A549 (cell line): ENCODE measurements at regions not wholly inside any gene's neighbourhood (a gene's known extent, or its start where the extent isn't known, plus 50 kb on each side); places are given as distances from the start of the nearest gene placed in this dataset.

Experiments used
- ATAC-seq, 2 experiments: fragments of 200-7000 bp in 1 of 2; fragments of >200 bp in 1 of 2; cut with Nextera tagmentation in 1 of 2; cut with Tn5 transposase in 1 of 2; 3 replicates each; pipeline versions ENCODE4 v1.8.0 to v1.9.1; 2018 to 2020; ENCODE audit warnings: mild to moderate bottlenecking in 1 of 2, moderate library complexity in 1 of 2
- CTCF ChIA-PET: fragments of 300-600 bp; sonication (Branson Sonifier 250); formaldehyde crosslinking; extraction: SDS; loops from one replicate; lab custom pipeline; 2021; ENCODE audit warnings: antibody characterized with exemption, inconsistent platforms; lab: Yijun Ruan, JAX
- POLR2A ChIA-PET: fragments of 350-600 bp; formaldehyde crosslinking; extraction: SDS; loops from one replicate; lab custom pipeline; 2021; ENCODE audit warnings: antibody characterized with exemption, inconsistent platforms; lab: Yijun Ruan, JAX
- DNase-seq, 2 experiments: peaks; one replicate each; pipeline versions ENCODE4 v3.0.0 to v3.0.0-alpha.2; 2011 to 2016; ENCODE audit warnings: low read depth in 1 of 2, low spot score in 1 of 2
- FAIRE-seq: peaks from 2 replicates; lab custom pipeline; 2011; peaks lifted over from hg19 to GRCh38; lab: Jason Lieb, UNC
- H3K27ac ChIP-seq, 2 experiments: fragments of >200 bp; sonication (Bioruptor Twin); formaldehyde crosslinking; 3 replicates each; pipeline ENCODE4 v1.5.1; 2016 to 2017
- H3K4me1 ChIP-seq: fragments of >200 bp; sonication (Bioruptor Twin); formaldehyde crosslinking; 3 replicates; pipeline ENCODE4 v1.6.1; 2016
- H3K4me2 ChIP-seq: fragments of >200 bp; sonication (Bioruptor Twin); formaldehyde crosslinking; 3 replicates; pipeline ENCODE4 v1.6.1; 2016
- H3K4me3 ChIP-seq: fragments of >200 bp; sonication (Bioruptor Twin); formaldehyde crosslinking; 3 replicates; pipeline ENCODE4 v1.5.1; 2016
- H3K9me3 ChIP-seq: fragments of >200 bp; sonication (Bioruptor Twin); formaldehyde crosslinking; 3 replicates; pipeline ENCODE4 v1.6.1; 2016
- CEBPB ChIP-seq, 2 experiments: fragments of >200 bp in 1 of 2; sonication (Bioruptor Twin) in 1 of 2; formaldehyde crosslinking in 1 of 2; IDR thresholded peaks; 2 replicates each; pipeline ENCODE4 v1.6.1; 2012 to 2016
- ESRRA ChIP-seq: fragments of 150-350 bp; IDR thresholded peaks from 2 replicates; pipeline ENCODE4 v1.6.1; 2014; ENCODE audit warnings: mild to moderate bottlenecking, low read length, borderline replicate concordance
- GATA3 ChIP-seq: IDR thresholded peaks from 2 replicates; pipeline ENCODE4 v1.6.1; 2012; ENCODE audit warnings: borderline replicate concordance
- HDAC2 ChIP-seq: fragments of 200-600 bp; sonication (generic); IDR thresholded peaks from 2 replicates; pipeline ENCODE4 v1.6.1; 2016
- HOXA7 ChIP-seq: fragments of 250-450 bp; sonication (Bioruptor Pico); IDR thresholded peaks from 2 replicates; pipeline ENCODE4 v1.5.0; 2020; ENCODE audit warnings: mild to moderate bottlenecking, moderate library complexity
- HOXB5 ChIP-seq: fragments of 250-450 bp; sonication (Bioruptor Pico); IDR thresholded peaks from 2 replicates; pipeline ENCODE4 v1.5.0; 2020; ENCODE audit warnings: mild to moderate bottlenecking, moderate library complexity
- JUNB ChIP-seq: fragments of >200 bp; sonication (Bioruptor Twin); formaldehyde crosslinking; IDR thresholded peaks from 2 replicates; pipeline ENCODE4 v1.6.1; 2016
- MAZ ChIP-seq: fragments of 150-350 bp; IDR thresholded peaks from 2 replicates; pipeline ENCODE4 v1.6.1; 2014; ENCODE audit warnings: antibody characterized with exemption, low read depth, low read length, borderline replicate concordance
- NFE2L2 ChIP-seq: fragments of 150-350 bp; conservative IDR thresholded peaks from 2 replicates; pipeline ENCODE4 v1.6.1; 2014; ENCODE audit warnings: low read length
- NPAS2 ChIP-seq: fragments of 250-450 bp; sonication (Bioruptor Pico); IDR thresholded peaks from 2 replicates; pipeline ENCODE4 v1.8.0; 2022; ENCODE audit warnings: mild to moderate bottlenecking, moderate library complexity, borderline replicate concordance
- NR3C1 ChIP-seq: fragments of >200 bp; sonication (Bioruptor Twin); formaldehyde crosslinking; IDR thresholded peaks from 3 replicates; pipeline ENCODE4 v1.6.1; 2017
- PHF8 ChIP-seq: fragments of 200-600 bp; sonication (generic); IDR thresholded peaks from 2 replicates; pipeline ENCODE4 v1.6.1; 2016; ENCODE audit warnings: low read depth, mild to moderate bottlenecking, antibody characterized with exemption, moderate library complexity, borderline replicate concordance
- POLR2A ChIP-seq: IDR thresholded peaks from 2 replicates; pipeline ENCODE4 v1.6.1; 2012; ENCODE audit warnings: mild to moderate bottlenecking, low read length
- RAD21 ChIP-seq, 2 experiments: fragments of >200 bp in 1 of 2; sonication (Bioruptor Twin) in 1 of 2; formaldehyde crosslinking in 1 of 2; IDR thresholded peaks in 1 of 2; conservative IDR thresholded peaks in 1 of 2; 2 replicates in 1 of 2; 3 replicates in 1 of 2; pipeline ENCODE4 v1.6.1; 2012 to 2018; ENCODE audit warnings: inconsistent platforms in 1 of 2
- RARB ChIP-seq: fragments of 250-450 bp; sonication (Bioruptor Pico); IDR thresholded peaks from 2 replicates; pipeline ENCODE4 v1.8.0; 2021; ENCODE audit warnings: mild to moderate bottlenecking, moderate library complexity
- SREBF2 ChIP-seq: fragments of 450-650 bp; IDR thresholded peaks from 2 replicates; pipeline ENCODE4 v1.6.1; 2014; ENCODE audit warnings: mild to moderate bottlenecking, moderate library complexity
- TP53 ChIP-seq: fragments of 250-450 bp; sonication (Bioruptor Pico); IDR thresholded peaks from 2 replicates; pipeline ENCODE4 v1.5.0; 2021; ENCODE audit warnings: mild to moderate bottlenecking, moderate library complexity
- ZC3H11A ChIP-seq: fragments of 450-650 bp; IDR thresholded peaks from 2 replicates; pipeline ENCODE4 v1.6.1; 2014; ENCODE audit warnings: antibody characterized with exemption, mild to moderate bottlenecking
- ZFP36 ChIP-seq: fragments of 450-650 bp; IDR thresholded peaks from 2 replicates; pipeline ENCODE4 v1.6.1; 2014; ENCODE audit warnings: borderline replicate concordance; ENCODE audit not compliant: partially characterized antibody
- ZSCAN20 ChIP-seq: fragments of 250-450 bp; sonication (Bioruptor Pico); IDR thresholded peaks from 2 replicates; pipeline ENCODE4 v1.8.0; 2022; ENCODE audit warnings: mild to moderate bottlenecking, moderate library complexity
- WGBS: methylation state at CpG from one replicate; pipeline ENCODE4 v1.1.6; 2017; ENCODE audit errors: missing lambda C conversion rate; 5-methylcytosine and 5-hydroxymethylcytosine counted together
- TF ChIP-seq, protein P1 (sequence below): IDR thresholded peaks from 2 replicates; pipeline ENCODE4 v1.6.1; 2012
- TF ChIP-seq, protein P2 (sequence below): fragments of >200 bp; sonication (Bioruptor Twin); formaldehyde crosslinking; IDR thresholded peaks from 2 replicates; pipeline ENCODE4 v1.6.1; 2016
- TF ChIP-seq, protein P3 (sequence below): fragments of 250-450 bp; sonication (Bioruptor Pico); IDR thresholded peaks from 2 replicates; pipeline ENCODE4 v1.5.0; 2021; ENCODE audit warnings: mild to moderate bottlenecking, moderate library complexity, borderline replicate concordance
- TF ChIP-seq, protein P4 (sequence below): IDR thresholded peaks from 2 replicates; pipeline ENCODE4 v1.6.1; 2012
- TF ChIP-seq, protein P5 (sequence below): IDR thresholded peaks from 2 replicates; pipeline ENCODE4 v1.6.1; 2012; ENCODE audit warnings: low read depth, borderline replicate concordance
- TF ChIP-seq, protein P6 (sequence below): fragments of 250-450 bp; sonication (Bioruptor Pico); IDR thresholded peaks from 2 replicates; pipeline ENCODE4 v1.5.0; 2020; ENCODE audit warnings: low read depth, mild to moderate bottlenecking, moderate library complexity

DNA sequence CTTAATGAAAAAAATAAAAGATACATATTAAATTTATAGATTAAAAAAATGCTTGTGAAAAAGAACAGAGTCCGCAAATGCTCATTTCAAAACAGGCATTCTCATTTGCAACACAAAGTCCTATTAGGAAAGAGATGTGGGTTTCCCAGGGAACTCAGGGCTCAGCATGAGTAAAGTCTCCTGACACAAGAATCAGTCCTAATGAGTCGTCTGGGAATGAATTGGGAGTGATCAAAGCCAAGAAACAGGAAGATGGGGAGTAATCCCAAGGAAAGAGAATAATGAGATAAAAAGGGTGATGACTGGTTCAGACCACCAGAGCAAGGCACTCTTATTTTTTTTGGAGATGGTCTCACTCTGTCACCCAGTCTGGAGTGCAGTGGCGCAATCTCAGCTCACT lies 443.7 kb downstream of the NR2F2 start:
- no peak for FAIRE-seq
- WGBS: 4% methylated on average over 3 of the region's 3 CpGs
- POLR2A ChIA-PET: no interaction called here

DNA sequence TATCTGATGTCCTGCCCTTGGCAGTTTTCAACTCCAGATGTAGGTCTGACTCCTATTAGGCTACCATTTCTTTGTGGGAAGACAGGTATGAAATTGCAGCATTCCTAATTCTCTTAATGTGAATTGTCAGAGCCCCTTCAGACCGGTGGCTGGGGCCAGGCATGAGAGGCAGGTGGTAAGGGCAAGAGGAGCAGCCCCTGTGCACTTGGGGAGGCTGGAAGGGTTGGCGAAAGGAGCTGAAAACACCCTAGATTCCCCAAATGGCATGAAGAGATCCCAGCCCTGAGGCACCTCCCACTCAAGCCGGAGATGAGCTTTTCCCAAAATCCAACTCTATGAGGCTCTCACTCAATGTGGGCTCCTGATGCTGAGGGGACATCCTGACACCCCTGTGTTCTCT lies 453.2 kb downstream of the NR2F2 start:
- CTCF ChIA-PET: no interaction called here
- Histone ChIP-seq H3K27ac (no peak overlapping the region), H3K9me3 (no peaks in the 10 kb centered on the region)
- no peak for ATAC-seq
- FAIRE-seq: no peak
- TF ChIP-seq HOXA7 (CRISPR knock-in tag) (no peak), NFE2L2 (no peak), HDAC2 (no peak), POLR2A (no peak), RARB (CRISPR knock-in tag) (no peak), SREBF2 (no peak), ZFP36 (no peak), PHF8 (no peak), TP53 (CRISPR knock-in tag) (no peak), GATA3 (no peak), CEBPB (IDR thresholded peaks at IDR 0.05) (no peak), ZSCAN20 (CRISPR knock-in tag) (no peak), ESRRA (no peak)
- TF ChIP-seq, protein P1, sequence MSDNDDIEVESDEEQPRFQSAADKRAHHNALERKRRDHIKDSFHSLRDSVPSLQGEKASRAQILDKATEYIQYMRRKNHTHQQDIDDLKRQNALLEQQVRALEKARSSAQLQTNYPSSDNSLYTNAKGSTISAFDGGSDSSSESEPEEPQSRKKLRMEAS: no peak
- TF ChIP-seq, protein P2, sequence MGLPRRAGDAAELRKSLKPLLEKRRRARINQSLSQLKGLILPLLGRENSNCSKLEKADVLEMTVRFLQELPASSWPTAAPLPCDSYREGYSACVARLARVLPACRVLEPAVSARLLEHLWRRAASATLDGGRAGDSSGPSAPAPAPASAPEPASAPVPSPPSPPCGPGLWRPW: no peak
- TF ChIP-seq, protein P3, sequence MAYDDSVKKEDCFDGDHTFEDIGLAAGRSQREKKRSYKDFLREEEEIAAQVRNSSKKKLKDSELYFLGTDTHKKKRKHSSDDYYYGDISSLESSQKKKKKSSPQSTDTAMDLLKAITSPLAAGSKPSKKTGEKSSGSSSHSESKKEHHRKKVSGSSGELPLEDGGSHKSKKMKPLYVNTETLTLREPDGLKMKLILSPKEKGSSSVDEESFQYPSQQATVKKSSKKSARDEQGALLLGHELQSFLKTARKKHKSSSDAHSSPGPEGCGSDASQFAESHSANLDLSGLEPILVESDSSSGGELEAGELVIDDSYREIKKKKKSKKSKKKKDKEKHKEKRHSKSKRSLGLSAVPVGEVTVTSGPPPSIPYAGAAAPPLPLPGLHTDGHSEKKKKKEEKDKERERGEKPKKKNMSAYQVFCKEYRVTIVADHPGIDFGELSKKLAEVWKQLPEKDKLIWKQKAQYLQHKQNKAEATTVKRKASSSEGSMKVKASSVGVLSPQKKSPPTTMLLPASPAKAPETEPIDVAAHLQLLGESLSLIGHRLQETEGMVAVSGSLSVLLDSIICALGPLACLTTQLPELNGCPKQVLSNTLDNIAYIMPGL: no peak
- TF ChIP-seq, protein P4, sequence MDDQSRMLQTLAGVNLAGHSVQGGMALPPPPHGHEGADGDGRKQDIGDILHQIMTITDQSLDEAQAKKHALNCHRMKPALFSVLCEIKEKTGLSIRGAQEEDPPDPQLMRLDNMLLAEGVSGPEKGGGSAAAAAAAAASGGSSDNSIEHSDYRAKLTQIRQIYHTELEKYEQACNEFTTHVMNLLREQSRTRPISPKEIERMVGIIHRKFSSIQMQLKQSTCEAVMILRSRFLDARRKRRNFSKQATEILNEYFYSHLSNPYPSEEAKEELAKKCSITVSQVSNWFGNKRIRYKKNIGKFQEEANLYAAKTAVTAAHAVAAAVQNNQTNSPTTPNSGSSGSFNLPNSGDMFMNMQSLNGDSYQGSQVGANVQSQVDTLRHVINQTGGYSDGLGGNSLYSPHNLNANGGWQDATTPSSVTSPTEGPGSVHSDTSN: no peak
- TF ChIP-seq, protein P5, sequence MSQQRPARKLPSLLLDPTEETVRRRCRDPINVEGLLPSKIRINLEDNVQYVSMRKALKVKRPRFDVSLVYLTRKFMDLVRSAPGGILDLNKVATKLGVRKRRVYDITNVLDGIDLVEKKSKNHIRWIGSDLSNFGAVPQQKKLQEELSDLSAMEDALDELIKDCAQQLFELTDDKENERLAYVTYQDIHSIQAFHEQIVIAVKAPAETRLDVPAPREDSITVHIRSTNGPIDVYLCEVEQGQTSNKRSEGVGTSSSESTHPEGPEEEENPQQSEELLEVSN: no peak
- TF ChIP-seq, all 56 proteins: peak for 0
- Histone ChIP-seq H3K4me1 (no peaks in the 10 kb centered on the region), H3K4me3 (no peak overlapping the region), H3K4me2 (no peak overlapping the region)
- DNase-seq: no peak
- 16% methylated on average over 3 of the region's 3 CpGs for WGBS
- POLR2A ChIA-PET: no interaction called here

More for the DNA sequence above, 443.7 kb downstream of the NR2F2 start:
- H3K27ac ChIP-seq: no peak overlapping the region
- H3K4me3 ChIP-seq: no peak overlapping the region
- TF ChIP-seq NPAS2 (CRISPR knock-in tag): no peak
- no peak for TF ChIP-seq ZSCAN20 (CRISPR knock-in tag)
- TF ChIP-seq ESRRA: no peak
- TF ChIP-seq, protein P3: no peak
- TF ChIP-seq, protein P1: no peak
- ATAC-seq: no peak
- DNase-seq: no peak
- no peaks in the 10 kb centered on the region for H3K4me1 ChIP-seq
- H3K9me3 ChIP-seq: no peaks in the 10 kb centered on the region
- CTCF ChIA-PET: no interaction called here
- H3K4me2 ChIP-seq: no peak overlapping the region

DNA sequence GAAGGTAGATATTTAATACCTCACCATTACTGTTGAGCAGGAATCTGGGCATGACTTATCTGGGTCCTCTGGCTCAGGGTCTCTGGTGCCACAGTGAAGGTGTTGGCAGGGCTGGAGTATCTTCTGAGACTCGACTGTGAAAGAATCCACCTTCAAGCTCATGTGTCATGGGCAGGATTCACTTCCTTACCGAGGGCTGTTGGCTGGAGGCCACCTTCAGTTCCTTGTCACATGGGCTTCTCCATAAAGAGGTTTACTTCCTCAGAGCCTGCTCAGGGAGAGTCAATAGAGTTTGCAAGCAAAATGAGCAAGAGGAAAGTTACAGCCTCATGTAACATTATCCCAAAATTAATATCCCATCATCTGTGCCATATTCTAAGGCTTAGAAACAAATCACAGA lies 459.5 kb downstream of the NR2F2 start:
- Histone ChIP-seq H3K9me3 (no peaks in the 10 kb centered on the region), H3K4me1 (no peaks in the 10 kb centered on the region), H3K27ac (no peak overlapping the region), H3K4me2 (no peak overlapping the region), H3K4me3 (no peak overlapping the region)
- no peak for FAIRE-seq
- CTCF ChIA-PET: no interaction called here
- TF ChIP-seq, protein P3: no peak
- TF ChIP-seq ZC3H11A (no peak), NR3C1 (no peak), HOXB5 (CRISPR knock-in tag) (no peak), JUNB (no peak), SREBF2 (no peak), RARB (CRISPR knock-in tag) (no peak), MAZ (no peak), RAD21 (conservative IDR thresholded peaks at IDR 0.05 in 1 of 2, IDR thresholded peaks at IDR 0.05 in 1 of 2) (no peak)
- TF ChIP-seq, protein P1: no peak
- TF ChIP-seq, protein P6, sequence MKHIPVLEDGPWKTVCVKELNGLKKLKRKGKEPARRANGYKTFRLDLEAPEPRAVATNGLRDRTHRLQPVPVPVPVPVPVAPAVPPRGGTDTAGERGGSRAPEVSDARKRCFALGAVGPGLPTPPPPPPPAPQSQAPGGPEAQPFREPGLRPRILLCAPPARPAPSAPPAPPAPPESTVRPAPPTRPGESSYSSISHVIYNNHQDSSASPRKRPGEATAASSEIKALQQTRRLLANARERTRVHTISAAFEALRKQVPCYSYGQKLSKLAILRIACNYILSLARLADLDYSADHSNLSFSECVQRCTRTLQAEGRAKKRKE (CRISPR knock-in tag): no peak
- POLR2A ChIA-PET: no interaction called here
- WGBS: 0% methylated on average over 2 of the region's 2 CpGs
- DNase-seq: no peak
- no peak for ATAC-seq
